ENCODE measurements at regions not wholly inside any gene's neighbourhood (a gene's known extent, or its start where the extent isn't known, plus 50 kb on each side); places are given as distances from the start of the nearest gene placed in this dataset.

DNA sequence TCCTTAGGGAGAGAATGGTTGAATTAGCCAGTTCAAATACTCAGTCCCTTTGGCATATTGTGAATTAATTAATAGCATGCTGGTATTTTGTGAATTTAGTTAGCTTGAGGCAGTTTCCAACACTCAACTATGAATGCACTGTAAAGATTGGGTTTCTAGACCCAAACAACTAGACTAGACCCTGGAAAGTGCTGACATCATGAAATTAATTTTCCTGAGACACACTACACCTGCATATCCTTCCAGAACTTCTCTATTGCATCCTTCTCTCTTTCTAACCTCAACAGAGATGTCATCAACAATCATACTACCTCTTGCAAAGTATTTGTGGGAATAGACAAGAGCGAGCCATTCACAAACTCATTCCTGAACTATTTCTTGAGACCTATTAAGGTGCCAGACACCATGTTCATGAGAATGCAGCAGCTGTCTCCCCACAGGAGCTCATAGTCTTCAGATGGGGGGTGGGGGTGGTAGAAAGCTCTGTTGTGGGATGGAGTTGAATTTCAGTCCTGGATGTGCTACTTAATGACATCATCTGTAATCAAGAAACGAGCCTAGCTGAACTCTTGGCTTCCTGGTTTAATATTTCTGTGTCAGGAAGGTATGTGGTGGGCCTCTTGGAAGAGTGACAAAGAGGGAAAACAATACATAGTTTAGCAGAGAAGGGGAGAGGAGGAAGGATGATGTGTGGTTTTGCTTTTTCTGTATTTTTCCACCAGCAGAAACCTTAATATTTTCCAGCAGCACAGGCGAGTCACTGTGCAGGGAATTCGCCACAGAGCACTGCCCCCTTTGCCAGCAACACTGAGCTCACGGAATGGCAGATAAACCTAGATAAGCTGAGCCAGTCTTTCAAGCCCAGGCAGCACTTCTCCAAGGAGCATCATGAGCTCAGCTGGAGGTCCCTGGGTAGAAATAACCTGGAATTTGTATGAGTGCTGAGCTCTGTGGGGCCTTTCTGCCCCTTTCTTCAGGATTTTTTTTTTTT, 53.1 kb upstream of the CYSLTR2 start:
- TF ChIP-seq PAX5 (IDR thresholded peaks at IDR 0.05; ENCODE audit: insufficient read depth, low read length, severe bottlenecking) = no peak
- no peak for TF ChIP-seq POLR2AphosphoS5 (IDR thresholded peaks at IDR 0.05; ENCODE audit: low read depth, low read length)

Data from GM12891 (cell line).